SU-DHL-6 (cell line): ENCODE measurements at regions not wholly inside any gene's neighbourhood (a gene's known extent, or its start where the extent isn't known, plus 50 kb on each side); places are given as distances from the start of the nearest gene placed in this dataset.

ENCODE experiments used
- EZH2phosphoT487 ChIP-seq: fragments of 200-600 bp; sonication (generic), shearing (Covaris generic); conservative IDR thresholded peaks from 2 replicates; pipeline ENCODE4 v1.6.1; 2018; ENCODE audit warnings: mild to moderate bottlenecking, antibody characterized with exemption, low read length, moderate library complexity, mixed read lengths
- TF ChIP-seq, protein P1 (sequence below): fragments of 200-600 bp; sonication (generic); IDR thresholded peaks from one replicate; pipeline ENCODE4 v1.5.1; 2017; ENCODE audit warnings: antibody characterized with exemption, mild to moderate bottlenecking, low read length, moderate library complexity; ENCODE audit not compliant: insufficient read depth, poor library complexity, severe bottlenecking

DNA sequence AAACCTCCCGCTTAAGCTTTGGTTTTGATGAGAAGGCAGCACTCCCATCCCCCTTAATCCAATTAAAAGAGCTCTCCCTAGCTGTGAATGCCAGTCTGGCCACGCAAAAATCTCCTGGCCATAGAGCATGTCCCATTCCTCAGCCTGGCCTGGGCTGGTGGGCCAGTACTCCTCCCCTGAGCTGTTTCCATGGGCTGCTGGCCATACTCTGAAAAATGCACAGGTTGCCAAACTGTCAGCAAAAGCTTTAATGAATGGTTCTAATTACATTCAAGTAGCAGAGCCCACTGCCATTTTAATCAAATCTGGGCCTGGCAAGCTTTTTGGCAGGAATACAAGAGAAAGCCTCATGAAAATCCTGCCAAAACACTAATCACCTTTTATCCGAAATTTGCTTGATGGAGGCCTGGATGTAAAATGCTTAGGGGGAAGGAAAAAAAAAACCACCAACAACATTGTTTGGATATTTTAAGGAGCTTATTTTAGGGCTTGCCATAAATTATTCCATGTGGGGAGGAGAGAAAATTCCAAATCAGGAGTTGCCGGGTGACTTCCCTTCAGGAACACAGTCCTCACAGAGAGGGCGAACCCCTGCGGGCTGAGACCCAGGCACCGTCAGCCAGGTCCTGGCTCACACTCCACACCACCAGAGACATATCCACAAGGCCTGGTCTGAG, 243.3 kb downstream of the SEC61B start:
- TF ChIP-seq EZH2phosphoT487 = no peak
- TF ChIP-seq, protein P1, sequence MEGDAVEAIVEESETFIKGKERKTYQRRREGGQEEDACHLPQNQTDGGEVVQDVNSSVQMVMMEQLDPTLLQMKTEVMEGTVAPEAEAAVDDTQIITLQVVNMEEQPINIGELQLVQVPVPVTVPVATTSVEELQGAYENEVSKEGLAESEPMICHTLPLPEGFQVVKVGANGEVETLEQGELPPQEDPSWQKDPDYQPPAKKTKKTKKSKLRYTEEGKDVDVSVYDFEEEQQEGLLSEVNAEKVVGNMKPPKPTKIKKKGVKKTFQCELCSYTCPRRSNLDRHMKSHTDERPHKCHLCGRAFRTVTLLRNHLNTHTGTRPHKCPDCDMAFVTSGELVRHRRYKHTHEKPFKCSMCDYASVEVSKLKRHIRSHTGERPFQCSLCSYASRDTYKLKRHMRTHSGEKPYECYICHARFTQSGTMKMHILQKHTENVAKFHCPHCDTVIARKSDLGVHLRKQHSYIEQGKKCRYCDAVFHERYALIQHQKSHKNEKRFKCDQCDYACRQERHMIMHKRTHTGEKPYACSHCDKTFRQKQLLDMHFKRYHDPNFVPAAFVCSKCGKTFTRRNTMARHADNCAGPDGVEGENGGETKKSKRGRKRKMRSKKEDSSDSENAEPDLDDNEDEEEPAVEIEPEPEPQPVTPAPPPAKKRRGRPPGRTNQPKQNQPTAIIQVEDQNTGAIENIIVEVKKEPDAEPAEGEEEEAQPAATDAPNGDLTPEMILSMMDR = no peak
